Uterus (tissue), 3 donors: ENCODE measurements at regions not wholly inside any gene's neighbourhood (a gene's known extent, or its start where the extent isn't known, plus 50 kb on each side); places are given as distances from the start of the nearest gene placed in this dataset.

Experiments used
- DNase-seq, 2 donors: peaks; one replicate each; pipeline ENCODE4 v3.0.0-alpha.2; 2019 to 2020
- H3K27ac ChIP-seq, 2 donors: fragments of 200-600 bp; sonication (generic); 1 replicate in 1 of 2; 2 replicates in 1 of 2; pipeline ENCODE4 v1.5.1; 2016 to 2018
- H3K27me3 ChIP-seq, 2 donors: fragments of 200-600 bp; sonication (generic); one replicate each; pipeline ENCODE4 v1.5.1; 2018 to 2019; ENCODE audit warnings: control low read depth in 1 of 2
- H3K36me3 ChIP-seq, 2 donors: fragments of 200-600 bp; sonication (generic); one replicate each; pipeline ENCODE4 v1.5.1; 2019; ENCODE audit warnings: control low read depth in 1 of 2
- H3K4me1 ChIP-seq, 2 donors: fragments of 200-600 bp; sonication (generic); one replicate each; pipeline ENCODE4 v1.5.1; 2018 to 2019; ENCODE audit warnings: control low read depth in 1 of 2
- H3K4me3 ChIP-seq, 2 donors: fragments of 200-600 bp; sonication (generic); 1 replicate in 1 of 2; 2 replicates in 1 of 2; pipeline ENCODE4 v1.5.1; 2018 to 2019; ENCODE audit warnings: mild to moderate bottlenecking in 1 of 2
- H3K9me3 ChIP-seq, 2 donors: fragments of 200-600 bp; sonication (generic); one replicate each; pipeline ENCODE4 v1.5.1; 2019; ENCODE audit warnings: control low read depth in 1 of 2
- POLR2A ChIP-seq, 2 donors: fragments of 450-650 bp; IDR thresholded peaks; one replicate each; pipeline ENCODE4 v1.6.1; 2016; ENCODE audit warnings: antibody characterized with exemption in 2 of 2, mild to moderate bottlenecking in 1 of 2, moderate library complexity in 1 of 2
- intact Hi-C: fragments of 100-400 bp; cut with DNase I; formaldehyde crosslinking; loops from one replicate; pipeline ENCODE4 v1.15.1; 2023; ENCODE audit warnings: low total_unique reads
- TF ChIP-seq, protein P1 (sequence below), 4 experiments: fragments of 200-600 bp in 2 of 4; fragments of 450-650 bp in 2 of 4; sonication (generic) in 2 of 4; IDR thresholded peaks; one replicate each; pipeline ENCODE4 v1.5.1; 2016 to 2019; ENCODE audit warnings: antibody characterized with exemption in 4 of 4, mild to moderate bottlenecking in 2 of 4, moderate library complexity in 1 of 4
- donor health status: DM: yes; HTN: yes; CAD: no.

DNA sequence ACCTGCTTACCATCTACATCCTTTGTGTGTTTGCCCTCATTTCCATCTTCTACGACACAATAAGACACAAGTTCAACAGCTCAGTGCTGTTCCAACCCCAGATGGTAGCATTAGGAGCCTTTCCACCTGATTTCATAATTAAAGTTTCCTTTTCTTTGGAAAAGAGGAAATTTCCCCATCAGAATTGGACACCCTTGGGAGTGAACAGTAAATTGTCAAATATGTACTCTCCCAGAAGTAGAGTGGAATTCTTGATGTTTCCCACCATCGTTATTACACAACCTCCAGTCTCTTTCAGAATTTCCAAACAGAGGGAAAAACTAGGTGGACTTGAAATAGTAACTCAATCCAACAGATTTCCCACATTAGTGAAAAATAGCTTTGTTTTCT, 337.6 kb upstream of the OR4E1 start:
- no peak for DNase-seq
- intact Hi-C loops: no loop called here

GRCh38 chr14:22010545-22011252, 337.1 kb upstream of the OR4E1 start:
- Histone ChIP-seq H3K9me3 (no peaks in the 10 kb centered on the region), H3K27me3 (no peaks in the 10 kb centered on the region), H3K4me3 (no peak overlapping the region), H3K36me3 (no peaks in the 10 kb centered on the region), H3K27ac (peak overlapping the region; percentile 28 to 41), H3K4me1 (no peaks in the 10 kb centered on the region)
- no peak for DNase-seq
- TF ChIP-seq POLR2A (IDR thresholded peaks at IDR 0.05): no peak
- TF ChIP-seq, protein P1, sequence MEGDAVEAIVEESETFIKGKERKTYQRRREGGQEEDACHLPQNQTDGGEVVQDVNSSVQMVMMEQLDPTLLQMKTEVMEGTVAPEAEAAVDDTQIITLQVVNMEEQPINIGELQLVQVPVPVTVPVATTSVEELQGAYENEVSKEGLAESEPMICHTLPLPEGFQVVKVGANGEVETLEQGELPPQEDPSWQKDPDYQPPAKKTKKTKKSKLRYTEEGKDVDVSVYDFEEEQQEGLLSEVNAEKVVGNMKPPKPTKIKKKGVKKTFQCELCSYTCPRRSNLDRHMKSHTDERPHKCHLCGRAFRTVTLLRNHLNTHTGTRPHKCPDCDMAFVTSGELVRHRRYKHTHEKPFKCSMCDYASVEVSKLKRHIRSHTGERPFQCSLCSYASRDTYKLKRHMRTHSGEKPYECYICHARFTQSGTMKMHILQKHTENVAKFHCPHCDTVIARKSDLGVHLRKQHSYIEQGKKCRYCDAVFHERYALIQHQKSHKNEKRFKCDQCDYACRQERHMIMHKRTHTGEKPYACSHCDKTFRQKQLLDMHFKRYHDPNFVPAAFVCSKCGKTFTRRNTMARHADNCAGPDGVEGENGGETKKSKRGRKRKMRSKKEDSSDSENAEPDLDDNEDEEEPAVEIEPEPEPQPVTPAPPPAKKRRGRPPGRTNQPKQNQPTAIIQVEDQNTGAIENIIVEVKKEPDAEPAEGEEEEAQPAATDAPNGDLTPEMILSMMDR (IDR thresholded peaks at IDR 0.05): no peak
- intact Hi-C loops: no loop called here

More for the DNA sequence above, 337.6 kb upstream of the OR4E1 start:
- Histone ChIP-seq H3K36me3 (no peaks in the 10 kb centered on the region), H3K4me1 (no peaks in the 10 kb centered on the region), H3K9me3 (no peaks in the 10 kb centered on the region), H3K27me3 (no peaks in the 10 kb centered on the region), H3K27ac (no peak overlapping the region), H3K4me3 (no peak overlapping the region)
- TF ChIP-seq, protein P1 (IDR thresholded peaks at IDR 0.05): no peak
- no peak for TF ChIP-seq POLR2A (IDR thresholded peaks at IDR 0.05)

GRCh38 chr14:22008766-22009165, 335.1 kb upstream of the OR4E1 start:
- Histone ChIP-seq H3K9me3 (no peaks in the 10 kb centered on the region), H3K4me3 (no peak overlapping the region), H3K27me3 (no peaks in the 10 kb centered on the region), H3K27ac (no peak overlapping the region), H3K36me3 (no peaks in the 10 kb centered on the region), H3K4me1 (no peaks in the 10 kb centered on the region)
- intact Hi-C loops: no loop called here
- DNase-seq: no peak
- TF ChIP-seq POLR2A (IDR thresholded peaks at IDR 0.05): no peak
- TF ChIP-seq, protein P1 (IDR thresholded peaks at IDR 0.05): no peak

GRCh38 chr14:22007784-22008412, 334.3 kb upstream of the OR4E1 start:
- TF ChIP-seq, protein P1 (IDR thresholded peaks at IDR 0.05): no peak
- TF ChIP-seq POLR2A (IDR thresholded peaks at IDR 0.05): no peak
- intact Hi-C loops: no loop called here
- no peak overlapping the region for H3K27ac ChIP-seq
- no peak overlapping the region for H3K4me3 ChIP-seq
- no peaks in the 10 kb centered on the region for H3K36me3 ChIP-seq
- no peaks in the 10 kb centered on the region for H3K27me3 ChIP-seq
- H3K4me1 ChIP-seq: no peaks in the 10 kb centered on the region
- no peaks in the 10 kb centered on the region for H3K9me3 ChIP-seq
- no peak for DNase-seq

DNA sequence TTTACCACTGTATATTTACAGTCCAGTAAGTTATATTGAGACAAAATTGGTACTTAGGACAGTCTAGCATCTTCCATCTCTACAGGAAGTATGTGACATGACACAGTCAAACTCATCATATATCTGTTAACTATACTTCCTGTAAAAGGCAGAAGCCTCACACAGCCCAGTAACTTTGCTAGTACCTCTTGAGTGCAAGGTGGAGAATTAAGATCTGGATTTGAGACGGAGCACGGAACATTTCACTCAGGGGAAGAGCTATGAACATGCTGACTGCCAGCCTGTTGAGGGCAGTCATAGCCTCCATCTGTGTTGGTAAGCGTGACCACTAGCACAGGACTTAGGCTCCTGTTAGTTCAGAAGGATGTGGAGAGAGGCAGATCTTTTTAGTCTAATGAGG, 333.7 kb upstream of the OR4E1 start:
- H3K4me1 ChIP-seq: no peaks in the 10 kb centered on the region
- no peaks in the 10 kb centered on the region for H3K36me3 ChIP-seq
- intact Hi-C loops: no loop called here
- H3K27ac ChIP-seq: no peak overlapping the region
- no peak for TF ChIP-seq POLR2A (IDR thresholded peaks at IDR 0.05)
- TF ChIP-seq, protein P1 (IDR thresholded peaks at IDR 0.05): no peak
- no peak for DNase-seq
- no peaks in the 10 kb centered on the region for H3K27me3 ChIP-seq
- H3K4me3 ChIP-seq: no peak overlapping the region
- no peaks in the 10 kb centered on the region for H3K9me3 ChIP-seq
